ENCODE measurements at regions not wholly inside any gene's neighbourhood (a gene's known extent, or its start where the extent isn't known, plus 50 kb on each side); places are given as distances from the start of the nearest gene placed in this dataset.

DNA sequence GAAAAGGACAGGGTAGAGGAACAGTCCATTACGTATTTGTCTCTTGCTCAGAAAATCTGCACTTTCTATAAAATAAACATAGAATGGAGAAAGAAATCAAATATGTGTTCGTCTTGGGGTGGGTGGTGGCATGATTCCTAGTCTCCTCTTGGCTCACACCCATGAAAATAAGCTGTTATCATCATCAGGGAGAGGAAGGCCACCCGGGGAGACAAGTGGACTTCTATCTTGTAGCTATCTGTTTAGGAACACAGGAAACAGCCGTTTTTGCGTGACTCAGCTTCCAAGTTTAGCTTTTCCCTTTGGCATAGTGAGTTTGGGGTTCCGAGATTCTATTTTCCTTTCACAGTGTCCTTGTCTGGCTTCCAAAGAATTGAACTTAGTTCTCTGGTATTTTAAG lies 622.3 kb downstream of the PTPRU start:
- TF ChIP-seq, protein P1, sequence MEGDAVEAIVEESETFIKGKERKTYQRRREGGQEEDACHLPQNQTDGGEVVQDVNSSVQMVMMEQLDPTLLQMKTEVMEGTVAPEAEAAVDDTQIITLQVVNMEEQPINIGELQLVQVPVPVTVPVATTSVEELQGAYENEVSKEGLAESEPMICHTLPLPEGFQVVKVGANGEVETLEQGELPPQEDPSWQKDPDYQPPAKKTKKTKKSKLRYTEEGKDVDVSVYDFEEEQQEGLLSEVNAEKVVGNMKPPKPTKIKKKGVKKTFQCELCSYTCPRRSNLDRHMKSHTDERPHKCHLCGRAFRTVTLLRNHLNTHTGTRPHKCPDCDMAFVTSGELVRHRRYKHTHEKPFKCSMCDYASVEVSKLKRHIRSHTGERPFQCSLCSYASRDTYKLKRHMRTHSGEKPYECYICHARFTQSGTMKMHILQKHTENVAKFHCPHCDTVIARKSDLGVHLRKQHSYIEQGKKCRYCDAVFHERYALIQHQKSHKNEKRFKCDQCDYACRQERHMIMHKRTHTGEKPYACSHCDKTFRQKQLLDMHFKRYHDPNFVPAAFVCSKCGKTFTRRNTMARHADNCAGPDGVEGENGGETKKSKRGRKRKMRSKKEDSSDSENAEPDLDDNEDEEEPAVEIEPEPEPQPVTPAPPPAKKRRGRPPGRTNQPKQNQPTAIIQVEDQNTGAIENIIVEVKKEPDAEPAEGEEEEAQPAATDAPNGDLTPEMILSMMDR (IDR thresholded peaks at IDR 0.05) = no peak
- TF ChIP-seq EP300 (IDR thresholded peaks at IDR 0.05) (no peak), POLR2AphosphoS5 (IDR thresholded peaks at IDR 0.05) (no peak), POLR2A (IDR thresholded peaks at IDR 0.05) (no peak)

Measured in upper lobe of left lung (tissue), 4 donors.